D341Med (cell line): ENCODE measurements at regions not wholly inside any gene's neighbourhood (a gene's known extent, or its start where the extent isn't known, plus 50 kb on each side); places are given as distances from the start of the nearest gene placed in this dataset.

Experiments
- DNase-seq: peaks from one replicate; pipeline ENCODE4 v3.0.0; 2012; ENCODE audit warnings: low spot score

- DNase-seq: no peak
These were observed 237.7 kb upstream of the CDH9 start for GRCh38 chr5:27276119-27276518.

- DNase-seq: no peak
These were observed 237.0 kb upstream of the CDH9 start for GRCh38 chr5:27275345-27275744.

- no peak for DNase-seq
These were observed 231.4 kb upstream of the CDH9 start for GRCh38 chr5:27269766-27270165.

- no peak for DNase-seq
These were observed 228.9 kb upstream of the CDH9 start for GRCh38 chr5:27267209-27267824.

- no peak for DNase-seq
These were observed 227.8 kb upstream of the CDH9 start for GRCh38 chr5:27266184-27266583.

GRCh38 chr5:27257696-27258095 lies 219.3 kb upstream of the CDH9 start:
- no peak for DNase-seq

GRCh38 chr5:27252911-27253310 lies 214.5 kb upstream of the CDH9 start:
- no peak for DNase-seq

GRCh38 chr5:27242258-27242626 lies 203.9 kb upstream of the CDH9 start:
- DNase-seq: no peak

GRCh38 chr5:27241564-27242257 lies 203.3 kb upstream of the CDH9 start:
- no peak for DNase-seq

GRCh38 chr5:27240791-27241190 lies 202.4 kb upstream of the CDH9 start:
- DNase-seq: no peak

GRCh38 chr5:27234916-27235315 lies 196.5 kb upstream of the CDH9 start:
- no peak for DNase-seq

GRCh38 chr5:27221410-27221809 lies 183.0 kb upstream of the CDH9 start:
- DNase-seq: no peak

- DNase-seq: no peak
These were observed 182.4 kb upstream of the CDH9 start for GRCh38 chr5:27220752-27221151.

GRCh38 chr5:27217977-27218376 lies 179.6 kb upstream of the CDH9 start:
- no peak for DNase-seq

GRCh38 chr5:27217155-27217956 lies 179.0 kb upstream of the CDH9 start:
- DNase-seq: no peak

GRCh38 chr5:27216367-27216950 lies 178.1 kb upstream of the CDH9 start:
- DNase-seq: no peak

- no peak for DNase-seq
These were observed 169.7 kb upstream of the CDH9 start for GRCh38 chr5:27208051-27208450.

- DNase-seq: no peak
These were observed 153.6 kb upstream of the CDH9 start for GRCh38 chr5:27191786-27192510.

GRCh38 chr5:27172693-27173092 lies 134.3 kb upstream of the CDH9 start:
- DNase-seq: no peak

- DNase-seq: no peak
These were observed 133.4 kb upstream of the CDH9 start for GRCh38 chr5:27171761-27172261.

- DNase-seq: no peak
These were observed 120.4 kb upstream of the CDH9 start for GRCh38 chr5:27158775-27159174.

GRCh38 chr5:27158171-27158570 lies 119.8 kb upstream of the CDH9 start:
- DNase-seq: no peak
